HCT116 (cell line): ENCODE measurements at regions not wholly inside any gene's neighbourhood (a gene's known extent, or its start where the extent isn't known, plus 50 kb on each side); places are given as distances from the start of the nearest gene placed in this dataset.
"Not testable (repeated sequence)": the region's sequence is repeated elsewhere in the genome, so short reads cannot be mapped to it uniquely, and the experiment has no call there.

Experiments used
- ATAC-seq: fragments of 200-7000 bp; cut with Tn5 transposase; 2 replicates; pipeline ENCODE4 v1.9.1; 2020; ENCODE audit warnings: mild to moderate bottlenecking, moderate library complexity
- BruUV-seq: library from RNA; stranded (reverse); fragments of 400-500 nt; replicated peaks from 2 replicates; lab custom pipeline; 2021; lab: Mats Ljungman, UMichigan
- CTCF ChIA-PET: fragments of 300-600 bp; sonication (Branson Sonifier 250); formaldehyde crosslinking; loops from one replicate; lab custom pipeline; 2021; ENCODE audit warnings: antibody characterized with exemption; lab: Charles Lee
- POLR2A ChIA-PET: fragments of 300-600, 350-600 bp; sonication (Branson Sonifier 250); formaldehyde crosslinking; loops from one replicate; lab custom pipeline; 2021; ENCODE audit warnings: antibody characterized with exemption; lab: Charles Lee
- RAD21 ChIA-PET, 2 experiments: fragments of 300-600 bp; sonication (Branson Sonifier 250); formaldehyde crosslinking; loops; one replicate each; lab custom pipeline; 2023; ENCODE audit warnings: low total read pairs in 2 of 2; ENCODE audit not compliant: uncharacterized antibody in 2 of 2, unreplicated experiment in 2 of 2, low non-redundant PET in 1 of 2; lab: Charles Lee
- DNase-seq: peaks from one replicate; pipeline ENCODE4 v3.0.0-alpha.2; 2010; ENCODE audit warnings: low read depth, low spot score
- H2AFZ ChIP-seq: fragments of 200-600 bp; shearing (Covaris generic), sonication (generic); 2 replicates; pipeline ENCODE4 v1.6.1; 2017; ENCODE audit warnings: low read depth, mixed run types, mixed read lengths, antibody characterized with exemption, low read length; ENCODE audit not compliant: poor library complexity, severe bottlenecking
- H3K27ac ChIP-seq: 2 replicates; pipeline ENCODE4 v1.5.1; 2012; ENCODE audit warnings: low read depth, low read length
- H3K27me3 ChIP-seq: fragments of 200-600 bp; sonication (generic); 2 replicates; pipeline ENCODE4 v1.6.1; 2016; ENCODE audit warnings: mixed run types, low read length, mixed read lengths; ENCODE audit not compliant: insufficient read depth
- H3K36me3 ChIP-seq, 2 experiments: fragments of 200-500 bp in 1 of 2; fragments of 200-600 bp in 1 of 2; sonication (Bioruptor generic) in 1 of 2; sonication (generic) in 1 of 2; 2 replicates each; pipeline versions ENCODE4 v1.5.1 to v1.6.1; 2014 to 2016; ENCODE audit warnings: low read length in 2 of 2, inconsistent platforms in 1 of 2, mixed read lengths in 1 of 2, mixed run types in 1 of 2; ENCODE audit not compliant: insufficient read depth in 2 of 2, control insufficient read depth in 1 of 2
- H3K4me1 ChIP-seq, 2 experiments: fragments of 200-600 bp in 1 of 2; sonication (generic) in 1 of 2; 2 replicates each; pipeline versions ENCODE4 v1.5.1 to v1.6.1; 2012 to 2017; ENCODE audit warnings: low read length in 2 of 2, inconsistent platforms in 1 of 2, mild to moderate bottlenecking in 1 of 2, mixed read lengths in 1 of 2, mixed run types in 1 of 2, moderate library complexity in 1 of 2; ENCODE audit not compliant: insufficient read depth in 2 of 2, control insufficient read depth in 1 of 2
- H3K4me2 ChIP-seq: fragments of 200-600 bp; sonication (generic); 2 replicates; pipeline ENCODE4 v1.6.1; 2017; ENCODE audit warnings: mixed run types, low read length, mixed read lengths
- H3K4me3 ChIP-seq, 2 experiments: fragments of 200-600 bp in 1 of 2; sonication (generic) in 1 of 2; replicated peaks in 1 of 2; 2 replicates each; pipeline ENCODE4 v1.5.1; 2011 to 2016; ENCODE audit warnings: low read length in 2 of 2, control low read depth in 1 of 2, low read depth in 1 of 2, mild to moderate bottlenecking in 1 of 2, mixed read lengths in 1 of 2, mixed run types in 1 of 2
- H3K79me2 ChIP-seq: fragments of 200-600 bp; sonication (generic); 2 replicates; pipeline ENCODE4 v1.6.1; 2017; ENCODE audit warnings: mild to moderate bottlenecking, mixed run types, low read length, moderate library complexity, mixed read lengths; ENCODE audit not compliant: insufficient read depth
- H3K9ac ChIP-seq: fragments of 200-600 bp; sonication (generic); 2 replicates; pipeline ENCODE4 v1.6.1; 2016; ENCODE audit warnings: low read length, mixed read lengths
- H3K9me2 ChIP-seq: fragments of 200-600 bp; sonication (generic), shearing (Covaris generic); 2 replicates; pipeline ENCODE4 v1.6.1; 2017; ENCODE audit warnings: mixed run types, mild to moderate bottlenecking, moderate library complexity; ENCODE audit not compliant: insufficient read depth
- H3K9me3 ChIP-seq, 2 experiments: fragments of 200-500 bp in 1 of 2; fragments of 200-600 bp in 1 of 2; sonication (Bioruptor generic) in 1 of 2; sonication (generic) in 1 of 2; 2 replicates each; pipeline ENCODE4 v1.6.1; 2014 to 2017; ENCODE audit warnings: low read length in 2 of 2, mixed read lengths in 2 of 2, inconsistent platforms in 1 of 2, low read depth in 1 of 2, mild to moderate bottlenecking in 1 of 2, mixed run types in 1 of 2, moderate library complexity in 1 of 2; ENCODE audit not compliant: control insufficient read depth in 1 of 2, insufficient read depth in 1 of 2
- H4K20me1 ChIP-seq: fragments of 200-600 bp; sonication (generic), shearing (Covaris generic); 2 replicates; pipeline ENCODE4 v1.6.1; 2017; ENCODE audit warnings: mixed run types, mild to moderate bottlenecking, moderate library complexity; ENCODE audit not compliant: insufficient read depth
- CBX3 ChIP-seq: IDR thresholded peaks from 2 replicates; pipeline ENCODE4 v1.6.1; 2012; ENCODE audit warnings: low read depth
- EGR1 ChIP-seq: IDR thresholded peaks from 2 replicates; pipeline ENCODE4 v1.6.1; 2012; ENCODE audit warnings: low read depth
- JUND ChIP-seq: IDR thresholded peaks from 2 replicates; pipeline ENCODE4 v1.6.1; 2012
- MAX ChIP-seq: IDR thresholded peaks from 2 replicates; pipeline ENCODE4 v1.6.1; 2012
- SIN3A ChIP-seq: IDR thresholded peaks from 2 replicates; pipeline ENCODE4 v1.6.1; 2012; ENCODE audit warnings: low read depth
- SRF ChIP-seq: IDR thresholded peaks from 2 replicates; pipeline ENCODE4 v1.6.1; 2012; ENCODE audit warnings: low read depth
- TCF7L2 ChIP-seq: IDR thresholded peaks from 2 replicates; pipeline ENCODE4 v1.7.0; 2011; ENCODE audit warnings: borderline replicate concordance, inconsistent platforms; ENCODE audit not compliant: insufficient read depth, insufficient read length; ENCODE audit errors: extremely low read depth
- ZNF274 ChIP-seq: fragments of 200-500 bp; sonication (Bioruptor generic); IDR thresholded peaks from 2 replicates; pipeline ENCODE4 v1.6.1; 2014; ENCODE audit warnings: mild to moderate bottlenecking, low read depth, low read length, inconsistent platforms
- intact Hi-C: fragments of 100-400 bp; cut with micrococcal nuclease; formaldehyde crosslinking; loops from 2 replicates; pipeline ENCODE4 v1.10.0; 2022
- TF ChIP-seq, protein P1 (sequence below): IDR thresholded peaks from 2 replicates; pipeline ENCODE4 v1.6.1; 2012; ENCODE audit warnings: low read depth
- TF ChIP-seq, protein P2 (sequence below): IDR thresholded peaks from 2 replicates; pipeline ENCODE4 v1.6.1; 2012

- no peaks in the 10 kb centered on the region for H3K79me2 ChIP-seq
- H3K4me3 ChIP-seq: no peak overlapping the region
- POLR2A ChIA-PET: no interaction called here
- no peaks in the 10 kb centered on the region for H4K20me1 ChIP-seq
- H3K36me3 ChIP-seq: no peaks in the 10 kb centered on the region
- no peak overlapping the region for H2AFZ ChIP-seq
- H3K4me1 ChIP-seq: no peaks in the 10 kb centered on the region
- H3K9me3 ChIP-seq: peaks cover 0 to 5% of the 10 kb centered on the region in 2 experiments; a peak in 2 of 4 replicates
- no peak for TF ChIP-seq EGR1
- no peak for TF ChIP-seq CBX3
- TF ChIP-seq, all 23 proteins: peak for 0
- DNase-seq (no peak), ATAC-seq (no peak)
- H3K9ac ChIP-seq: no peak overlapping the region
- H3K27me3 ChIP-seq: no peaks in the 10 kb centered on the region
- H3K27ac ChIP-seq: no peak overlapping the region
- H3K4me2 ChIP-seq: no peak overlapping the region
- ChIA-PET CTCF (no interaction called here), RAD21 (no interaction called here)
- intact Hi-C loops: no loop called here
- H3K9me2 ChIP-seq: no peaks in the 10 kb centered on the region
- no TSS peak for BruUV-seq
These were observed 165.4 kb upstream of the ARPP21 start for GRCh38 chr3:35473956-35474355.

DNA sequence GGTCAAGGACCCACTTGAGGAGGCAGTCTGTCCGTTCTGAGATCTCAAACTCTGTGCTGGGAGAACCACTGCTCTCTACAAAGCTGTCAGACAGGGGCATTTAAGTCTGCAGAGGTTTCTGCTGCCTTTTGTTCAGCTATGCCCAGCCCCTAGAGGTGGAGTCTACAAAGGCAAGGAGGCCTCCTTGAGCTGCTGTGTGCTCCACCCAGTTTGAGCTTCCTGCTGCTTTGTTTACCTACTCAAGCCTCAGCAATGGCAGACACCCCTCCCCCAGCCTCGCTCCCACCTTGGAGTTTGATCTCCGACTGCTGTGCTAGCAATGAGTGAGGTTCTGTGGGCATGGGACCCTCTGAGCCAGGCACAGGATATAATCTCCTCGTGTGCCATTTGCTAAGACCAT is 156.8 kb upstream of the ARPP21 start:
- H3K9ac ChIP-seq, H3K36me3 ChIP-seq, H4K20me1 ChIP-seq, POLR2A ChIA-PET, ATAC-seq, H2AFZ ChIP-seq, intact Hi-C loops, H3K4me1 ChIP-seq, H3K4me3 ChIP-seq, H3K9me2 ChIP-seq, H3K27me3 ChIP-seq, H3K4me2 ChIP-seq, CTCF ChIA-PET, RAD21 ChIA-PET, H3K9me3 ChIP-seq, H3K79me2 ChIP-seq, H3K27ac ChIP-seq, DNase-seq, BruUV-seq: not testable (repeated sequence)

DNA sequence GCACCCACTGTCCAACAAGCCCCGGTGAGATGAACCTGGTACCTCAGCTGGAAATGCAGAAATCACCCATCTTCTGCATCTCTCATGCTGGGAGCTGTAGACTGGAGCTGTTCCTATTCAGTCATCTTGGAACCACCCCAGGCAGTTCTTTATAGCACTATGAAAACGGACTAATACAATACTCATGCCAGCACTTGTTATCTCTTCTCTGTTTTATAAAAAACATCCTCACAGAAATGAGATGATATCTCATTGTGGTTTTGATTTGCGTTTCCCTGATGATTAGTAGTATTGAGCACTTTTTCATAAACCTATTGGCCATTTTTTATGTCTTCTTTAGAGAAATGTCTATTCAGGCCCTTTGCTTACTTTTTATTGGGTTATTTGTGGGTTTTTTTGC is 156.2 kb upstream of the ARPP21 start:
- Histone ChIP-seq H2AFZ (no peak overlapping the region), H3K79me2 (no peaks in the 10 kb centered on the region), H3K36me3 (no peaks in the 10 kb centered on the region), H3K4me2 (no peak overlapping the region), H3K27ac (no peak overlapping the region), H3K27me3 (no peaks in the 10 kb centered on the region), H3K9ac (no peak overlapping the region), H3K4me1 (no peaks in the 10 kb centered on the region), H4K20me1 (no peaks in the 10 kb centered on the region), H3K9me2 (no peaks in the 10 kb centered on the region), H3K9me3 (no peaks in the 10 kb centered on the region; a peak in 2 of 4 replicates), H3K4me3 (no peak overlapping the region)
- BruUV-seq: no TSS peak
- no peak for ATAC-seq
- ChIA-PET POLR2A (no interaction called here), RAD21 (no interaction called here), CTCF (no interaction called here)
- intact Hi-C loops: no loop called here
- DNase-seq: no peak
- TF ChIP-seq MAX (no peak), SIN3A (no peak), EGR1 (no peak), SRF (no peak), JUND (no peak), ZNF274 (no peak), TCF7L2 (no peak)
- TF ChIP-seq, protein P1, sequence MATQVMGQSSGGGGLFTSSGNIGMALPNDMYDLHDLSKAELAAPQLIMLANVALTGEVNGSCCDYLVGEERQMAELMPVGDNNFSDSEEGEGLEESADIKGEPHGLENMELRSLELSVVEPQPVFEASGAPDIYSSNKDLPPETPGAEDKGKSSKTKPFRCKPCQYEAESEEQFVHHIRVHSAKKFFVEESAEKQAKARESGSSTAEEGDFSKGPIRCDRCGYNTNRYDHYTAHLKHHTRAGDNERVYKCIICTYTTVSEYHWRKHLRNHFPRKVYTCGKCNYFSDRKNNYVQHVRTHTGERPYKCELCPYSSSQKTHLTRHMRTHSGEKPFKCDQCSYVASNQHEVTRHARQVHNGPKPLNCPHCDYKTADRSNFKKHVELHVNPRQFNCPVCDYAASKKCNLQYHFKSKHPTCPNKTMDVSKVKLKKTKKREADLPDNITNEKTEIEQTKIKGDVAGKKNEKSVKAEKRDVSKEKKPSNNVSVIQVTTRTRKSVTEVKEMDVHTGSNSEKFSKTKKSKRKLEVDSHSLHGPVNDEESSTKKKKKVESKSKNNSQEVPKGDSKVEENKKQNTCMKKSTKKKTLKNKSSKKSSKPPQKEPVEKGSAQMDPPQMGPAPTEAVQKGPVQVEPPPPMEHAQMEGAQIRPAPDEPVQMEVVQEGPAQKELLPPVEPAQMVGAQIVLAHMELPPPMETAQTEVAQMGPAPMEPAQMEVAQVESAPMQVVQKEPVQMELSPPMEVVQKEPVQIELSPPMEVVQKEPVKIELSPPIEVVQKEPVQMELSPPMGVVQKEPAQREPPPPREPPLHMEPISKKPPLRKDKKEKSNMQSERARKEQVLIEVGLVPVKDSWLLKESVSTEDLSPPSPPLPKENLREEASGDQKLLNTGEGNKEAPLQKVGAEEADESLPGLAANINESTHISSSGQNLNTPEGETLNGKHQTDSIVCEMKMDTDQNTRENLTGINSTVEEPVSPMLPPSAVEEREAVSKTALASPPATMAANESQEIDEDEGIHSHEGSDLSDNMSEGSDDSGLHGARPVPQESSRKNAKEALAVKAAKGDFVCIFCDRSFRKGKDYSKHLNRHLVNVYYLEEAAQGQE: no peak
- TF ChIP-seq, protein P2, sequence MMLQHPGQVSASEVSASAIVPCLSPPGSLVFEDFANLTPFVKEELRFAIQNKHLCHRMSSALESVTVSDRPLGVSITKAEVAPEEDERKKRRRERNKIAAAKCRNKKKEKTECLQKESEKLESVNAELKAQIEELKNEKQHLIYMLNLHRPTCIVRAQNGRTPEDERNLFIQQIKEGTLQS: no peak
